ENCODE measurements at regions not wholly inside any gene's neighbourhood (a gene's known extent, or its start where the extent isn't known, plus 50 kb on each side); places are given as distances from the start of the nearest gene placed in this dataset.
A peak's percentile ranks its signal among the peaks of the same experiment; 100 is the strongest.

DNA sequence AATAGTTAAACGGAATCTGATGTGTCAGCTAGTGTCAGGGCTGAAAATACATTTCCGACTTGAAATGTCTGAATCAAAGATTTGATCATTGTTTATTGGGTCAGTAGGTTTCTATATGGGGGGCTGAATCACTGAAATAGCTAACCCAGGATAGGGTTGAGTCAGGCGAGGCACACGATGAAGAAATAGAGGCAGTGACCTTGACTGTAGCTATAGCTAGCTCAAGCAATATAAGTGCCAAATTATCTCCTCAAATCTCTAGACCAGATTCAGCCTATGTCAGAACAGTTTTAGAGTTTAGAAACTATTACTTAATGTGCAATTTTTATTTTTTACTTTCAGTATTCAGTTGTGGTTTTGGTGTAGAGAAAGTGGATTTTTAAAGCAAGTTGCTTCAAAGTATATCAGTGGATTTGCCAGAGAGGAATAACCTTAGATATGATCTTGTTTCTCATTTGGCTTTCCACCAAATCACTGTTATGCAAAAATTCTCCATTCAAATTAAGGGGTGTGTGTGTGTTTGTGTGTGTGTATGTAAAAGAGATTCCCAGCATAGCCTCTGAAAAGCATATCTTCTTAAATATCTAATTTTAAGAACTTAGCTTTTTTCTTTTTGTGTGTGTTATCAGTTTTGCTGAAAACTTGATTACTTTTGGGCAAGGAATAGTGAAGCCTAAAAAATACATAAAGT is 100.3 kb upstream of the RPL34 start:
- no peak for DNase-seq (ENCODE audit: extremely low spot score)
- no peak overlapping the region for H3K4me3 ChIP-seq
- no peaks in the 10 kb centered on the region for H3K27me3 ChIP-seq
- no peak overlapping the region for H3K27ac ChIP-seq (replicated peaks in 1 of 4)
- no peaks in the 10 kb centered on the region for H3K4me1 ChIP-seq
- no peaks in the 10 kb centered on the region for H3K9me3 ChIP-seq
- intact Hi-C loops (cut with DNase I) = no loop called here
- 75% methylated on average over 4 of the region's 4 CpGs for WGBS
- TF ChIP-seq EP300 (IDR thresholded peaks at IDR 0.05) = no peak
- H3K36me3 ChIP-seq = no peaks in the 10 kb centered on the region

- H3K27ac ChIP-seq (replicated peaks in 1 of 4) = no peak overlapping the region
- no peaks in the 10 kb centered on the region for H3K9me3 ChIP-seq
- H3K4me1 ChIP-seq = no peaks in the 10 kb centered on the region
- intact Hi-C loops (cut with DNase I) = no loop called here
- no peaks in the 10 kb centered on the region for H3K36me3 ChIP-seq
- no peak for TF ChIP-seq POLR2AphosphoS5 (IDR thresholded peaks at IDR 0.05)
- TF ChIP-seq EP300 (IDR thresholded peaks at IDR 0.05) = no peak
- TF ChIP-seq POLR2A (IDR thresholded peaks at IDR 0.05; ENCODE audit: low read depth) = no peak
- TF ChIP-seq CTCF (IDR thresholded peaks at IDR 0.05) = no peak
- peaks cover 0 to 6% (median 0%) of the 10 kb centered on the region in 4 donors for H3K27me3 ChIP-seq
- DNase-seq (ENCODE audit: extremely low spot score) = no peak
- no peak overlapping the region for H3K4me3 ChIP-seq
Measured at GRCh38 chr4:108519208-108519833, 101.1 kb upstream of the RPL34 start.

GRCh38 chr4:108512615-108513505 is 107.5 kb upstream of the RPL34 start:
- WGBS = 6% methylated on average over 17 of the region's 17 CpGs
- intact Hi-C loops (cut with DNase I) = no loop called here

GRCh38 chr4:108511618-108512017 is 108.8 kb upstream of the RPL34 start:
- 63% methylated on average over 2 of the region's 2 CpGs for WGBS
- H3K27me3 ChIP-seq = peaks cover 0 to 27% (median 0%) of the 10 kb centered on the region in 4 donors
- intact Hi-C loops (cut with DNase I) = no loop called here

More at GRCh38 chr4:108512615-108513505, 107.5 kb upstream of the RPL34 start:
- Histone ChIP-seq H3K4me1 (peaks cover 0 to 6% (median 0%) of the 10 kb centered on the region in 4 donors), H3K36me3 (no peaks in the 10 kb centered on the region), H3K9me3 (no peaks in the 10 kb centered on the region), H3K27me3 (peaks cover 0 to 27% (median 0%) of the 10 kb centered on the region in 4 donors), H3K4me3 (peak overlapping the region in 1 of 4 donors; percentile 8), H3K27ac (replicated peaks in 1 of 4) (no peak overlapping the region)
- no peak for DNase-seq (ENCODE audit: extremely low spot score)
- TF ChIP-seq CTCF (IDR thresholded peaks at IDR 0.05) (peak in 2 of 3 experiments; percentile 11 to 24), EP300 (IDR thresholded peaks at IDR 0.05) (no peak)

More at GRCh38 chr4:108511618-108512017, 108.8 kb upstream of the RPL34 start:
- H3K4me1 ChIP-seq = peaks cover 0 to 6% (median 0%) of the 10 kb centered on the region in 4 donors
- no peaks in the 10 kb centered on the region for H3K9me3 ChIP-seq
- DNase-seq (ENCODE audit: extremely low spot score) = no peak
- no peaks in the 10 kb centered on the region for H3K36me3 ChIP-seq
- no peak overlapping the region for H3K4me3 ChIP-seq
- TF ChIP-seq POLR2A (IDR thresholded peaks at IDR 0.05; ENCODE audit: low read depth) (no peak), CTCF (IDR thresholded peaks at IDR 0.05) (no peak), EP300 (IDR thresholded peaks at IDR 0.05) (no peak), POLR2AphosphoS5 (IDR thresholded peaks at IDR 0.05) (no peak)
- no peak overlapping the region for H3K27ac ChIP-seq (replicated peaks in 1 of 4)

Data from esophagus muscularis mucosa (tissue), 4 donors.